HCT116 (cell line): ENCODE measurements at regions not wholly inside any gene's neighbourhood (a gene's known extent, or its start where the extent isn't known, plus 50 kb on each side); places are given as distances from the start of the nearest gene placed in this dataset.

Source experiments
- ATAC-seq: fragments of 200-7000 bp; cut with Tn5 transposase; 2 replicates; pipeline ENCODE4 v1.9.1; 2020; ENCODE audit warnings: mild to moderate bottlenecking, moderate library complexity
- BruUV-seq: library from RNA; stranded (reverse); fragments of 400-500 nt; replicated peaks from 2 replicates; lab custom pipeline; 2021; lab: Mats Ljungman, UMichigan
- CTCF ChIA-PET: fragments of 300-600 bp; sonication (Branson Sonifier 250); formaldehyde crosslinking; loops from one replicate; lab custom pipeline; 2021; ENCODE audit warnings: antibody characterized with exemption; lab: Charles Lee
- POLR2A ChIA-PET: fragments of 300-600, 350-600 bp; sonication (Branson Sonifier 250); formaldehyde crosslinking; loops from one replicate; lab custom pipeline; 2021; ENCODE audit warnings: antibody characterized with exemption; lab: Charles Lee
- RAD21 ChIA-PET, 2 experiments: fragments of 300-600 bp; sonication (Branson Sonifier 250); formaldehyde crosslinking; loops; one replicate each; lab custom pipeline; 2023; ENCODE audit warnings: low total read pairs in 2 of 2; ENCODE audit not compliant: uncharacterized antibody in 2 of 2, unreplicated experiment in 2 of 2, low non-redundant PET in 1 of 2; lab: Charles Lee
- DNase-seq: peaks from one replicate; pipeline ENCODE4 v3.0.0-alpha.2; 2010; ENCODE audit warnings: low read depth, low spot score
- H2AFZ ChIP-seq: fragments of 200-600 bp; shearing (Covaris generic), sonication (generic); 2 replicates; pipeline ENCODE4 v1.6.1; 2017; ENCODE audit warnings: low read depth, mixed run types, mixed read lengths, antibody characterized with exemption, low read length; ENCODE audit not compliant: poor library complexity, severe bottlenecking
- H3K27ac ChIP-seq: 2 replicates; pipeline ENCODE4 v1.5.1; 2012; ENCODE audit warnings: low read depth, low read length
- H3K27me3 ChIP-seq: fragments of 200-600 bp; sonication (generic); 2 replicates; pipeline ENCODE4 v1.6.1; 2016; ENCODE audit warnings: mixed run types, low read length, mixed read lengths; ENCODE audit not compliant: insufficient read depth
- H3K36me3 ChIP-seq, 2 experiments: fragments of 200-500 bp in 1 of 2; fragments of 200-600 bp in 1 of 2; sonication (Bioruptor generic) in 1 of 2; sonication (generic) in 1 of 2; 2 replicates each; pipeline versions ENCODE4 v1.5.1 to v1.6.1; 2014 to 2016; ENCODE audit warnings: low read length in 2 of 2, inconsistent platforms in 1 of 2, mixed read lengths in 1 of 2, mixed run types in 1 of 2; ENCODE audit not compliant: insufficient read depth in 2 of 2, control insufficient read depth in 1 of 2
- H3K4me1 ChIP-seq, 2 experiments: fragments of 200-600 bp in 1 of 2; sonication (generic) in 1 of 2; 2 replicates each; pipeline versions ENCODE4 v1.5.1 to v1.6.1; 2012 to 2017; ENCODE audit warnings: low read length in 2 of 2, inconsistent platforms in 1 of 2, mild to moderate bottlenecking in 1 of 2, mixed read lengths in 1 of 2, mixed run types in 1 of 2, moderate library complexity in 1 of 2; ENCODE audit not compliant: insufficient read depth in 2 of 2, control insufficient read depth in 1 of 2
- H3K4me2 ChIP-seq: fragments of 200-600 bp; sonication (generic); 2 replicates; pipeline ENCODE4 v1.6.1; 2017; ENCODE audit warnings: mixed run types, low read length, mixed read lengths
- H3K4me3 ChIP-seq, 2 experiments: fragments of 200-600 bp in 1 of 2; sonication (generic) in 1 of 2; replicated peaks in 1 of 2; 2 replicates each; pipeline ENCODE4 v1.5.1; 2011 to 2016; ENCODE audit warnings: low read length in 2 of 2, control low read depth in 1 of 2, low read depth in 1 of 2, mild to moderate bottlenecking in 1 of 2, mixed read lengths in 1 of 2, mixed run types in 1 of 2
- H3K79me2 ChIP-seq: fragments of 200-600 bp; sonication (generic); 2 replicates; pipeline ENCODE4 v1.6.1; 2017; ENCODE audit warnings: mild to moderate bottlenecking, mixed run types, low read length, moderate library complexity, mixed read lengths; ENCODE audit not compliant: insufficient read depth
- H3K9ac ChIP-seq: fragments of 200-600 bp; sonication (generic); 2 replicates; pipeline ENCODE4 v1.6.1; 2016; ENCODE audit warnings: low read length, mixed read lengths
- H3K9me2 ChIP-seq: fragments of 200-600 bp; sonication (generic), shearing (Covaris generic); 2 replicates; pipeline ENCODE4 v1.6.1; 2017; ENCODE audit warnings: mixed run types, mild to moderate bottlenecking, moderate library complexity; ENCODE audit not compliant: insufficient read depth
- H3K9me3 ChIP-seq, 2 experiments: fragments of 200-500 bp in 1 of 2; fragments of 200-600 bp in 1 of 2; sonication (Bioruptor generic) in 1 of 2; sonication (generic) in 1 of 2; 2 replicates each; pipeline ENCODE4 v1.6.1; 2014 to 2017; ENCODE audit warnings: low read length in 2 of 2, mixed read lengths in 2 of 2, inconsistent platforms in 1 of 2, low read depth in 1 of 2, mild to moderate bottlenecking in 1 of 2, mixed run types in 1 of 2, moderate library complexity in 1 of 2; ENCODE audit not compliant: control insufficient read depth in 1 of 2, insufficient read depth in 1 of 2
- H4K20me1 ChIP-seq: fragments of 200-600 bp; sonication (generic), shearing (Covaris generic); 2 replicates; pipeline ENCODE4 v1.6.1; 2017; ENCODE audit warnings: mixed run types, mild to moderate bottlenecking, moderate library complexity; ENCODE audit not compliant: insufficient read depth
- CEBPB ChIP-seq: IDR thresholded peaks from 2 replicates; pipeline ENCODE4 v1.6.1; 2012; ENCODE audit warnings: low read depth
- EZH2 ChIP-seq: fragments of 200-600 bp; sonication (generic); IDR thresholded peaks from 2 replicates; pipeline ENCODE4 v1.6.1; 2017; ENCODE audit warnings: antibody characterized with exemption, mixed run types
- POLR2AphosphoS5 ChIP-seq: IDR thresholded peaks from 2 replicates; pipeline ENCODE4 v1.6.1; 2011; ENCODE audit warnings: mild to moderate bottlenecking, low read depth, low read length, moderate library complexity
- YY1 ChIP-seq: IDR thresholded peaks from 2 replicates; pipeline ENCODE4 v1.6.1; 2011; ENCODE audit warnings: low read length, low read depth, moderate library complexity, mild to moderate bottlenecking; ENCODE audit not compliant: insufficient replicate concordance; ENCODE audit errors: extremely low read depth
- intact Hi-C: fragments of 100-400 bp; cut with micrococcal nuclease; formaldehyde crosslinking; loops from 2 replicates; pipeline ENCODE4 v1.10.0; 2022
- TF ChIP-seq, protein P1 (sequence below): IDR thresholded peaks from 2 replicates; pipeline ENCODE4 v1.6.1; 2012; ENCODE audit warnings: low read depth

DNA sequence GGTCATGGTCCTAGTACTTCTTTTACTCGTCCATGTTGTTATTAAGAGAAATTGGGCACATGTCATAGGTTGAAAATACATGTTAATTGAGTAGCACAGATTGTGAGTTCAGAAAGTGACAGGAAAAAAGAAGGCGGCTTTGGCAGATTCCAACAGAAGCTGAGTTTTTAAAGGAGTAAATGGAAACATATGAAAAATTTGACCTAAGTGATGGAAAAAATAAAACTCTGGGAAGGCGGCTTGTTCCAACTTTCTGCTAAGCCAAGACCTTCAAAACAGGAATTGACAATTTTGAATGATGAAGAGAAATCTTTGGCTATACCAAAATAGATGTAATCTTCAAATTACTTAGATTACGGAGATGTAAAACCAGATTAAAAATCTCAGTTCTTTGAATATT lies 868.0 kb downstream of the EPHA4 start:
- intact Hi-C loops, result no loop called here
- Histone ChIP-seq H3K9ac (no peak overlapping the region), H3K4me3 (no peak overlapping the region), H4K20me1 (no peaks in the 10 kb centered on the region), H3K4me2 (no peak overlapping the region), H3K9me2 (no peaks in the 10 kb centered on the region), H3K27me3 (no peaks in the 10 kb centered on the region), H3K4me1 (no peaks in the 10 kb centered on the region), H3K27ac (no peak overlapping the region), H2AFZ (no peak overlapping the region), H3K9me3 (no peaks in the 10 kb centered on the region), H3K79me2 (no peaks in the 10 kb centered on the region), H3K36me3 (no peaks in the 10 kb centered on the region)
- DNase-seq (no peak), ATAC-seq (no peak)
- no TSS peak for BruUV-seq
- ChIA-PET CTCF (no interaction called here), RAD21 (no interaction called here), POLR2A (no interaction called here)
- no peak for TF ChIP-seq POLR2AphosphoS5

DNA sequence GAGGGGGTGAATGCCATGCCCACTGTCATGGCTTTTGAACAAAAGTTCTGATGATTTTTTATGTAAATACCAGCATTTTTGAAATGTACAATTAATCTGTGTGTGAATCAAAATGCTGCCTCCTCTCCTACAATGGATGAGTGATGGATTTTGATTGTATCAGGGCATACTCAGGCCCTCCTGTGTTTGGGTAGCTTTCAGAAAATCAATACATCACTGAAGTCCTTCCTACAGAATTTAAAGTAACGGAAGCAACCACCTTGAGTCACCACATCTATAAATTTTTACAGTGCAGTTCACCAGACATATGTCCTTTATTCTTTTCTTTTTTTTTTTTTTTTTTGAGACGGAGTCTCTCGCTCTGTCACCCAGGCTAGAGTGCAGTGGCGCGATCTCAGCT lies 867.3 kb downstream of the EPHA4 start:
- ATAC-seq, result no peak
- H3K27me3 ChIP-seq, result no peaks in the 10 kb centered on the region
- no peaks in the 10 kb centered on the region for H3K4me1 ChIP-seq
- TF ChIP-seq EZH2 (no peak), CEBPB (no peak), YY1 (no peak)
- TF ChIP-seq, protein P1, sequence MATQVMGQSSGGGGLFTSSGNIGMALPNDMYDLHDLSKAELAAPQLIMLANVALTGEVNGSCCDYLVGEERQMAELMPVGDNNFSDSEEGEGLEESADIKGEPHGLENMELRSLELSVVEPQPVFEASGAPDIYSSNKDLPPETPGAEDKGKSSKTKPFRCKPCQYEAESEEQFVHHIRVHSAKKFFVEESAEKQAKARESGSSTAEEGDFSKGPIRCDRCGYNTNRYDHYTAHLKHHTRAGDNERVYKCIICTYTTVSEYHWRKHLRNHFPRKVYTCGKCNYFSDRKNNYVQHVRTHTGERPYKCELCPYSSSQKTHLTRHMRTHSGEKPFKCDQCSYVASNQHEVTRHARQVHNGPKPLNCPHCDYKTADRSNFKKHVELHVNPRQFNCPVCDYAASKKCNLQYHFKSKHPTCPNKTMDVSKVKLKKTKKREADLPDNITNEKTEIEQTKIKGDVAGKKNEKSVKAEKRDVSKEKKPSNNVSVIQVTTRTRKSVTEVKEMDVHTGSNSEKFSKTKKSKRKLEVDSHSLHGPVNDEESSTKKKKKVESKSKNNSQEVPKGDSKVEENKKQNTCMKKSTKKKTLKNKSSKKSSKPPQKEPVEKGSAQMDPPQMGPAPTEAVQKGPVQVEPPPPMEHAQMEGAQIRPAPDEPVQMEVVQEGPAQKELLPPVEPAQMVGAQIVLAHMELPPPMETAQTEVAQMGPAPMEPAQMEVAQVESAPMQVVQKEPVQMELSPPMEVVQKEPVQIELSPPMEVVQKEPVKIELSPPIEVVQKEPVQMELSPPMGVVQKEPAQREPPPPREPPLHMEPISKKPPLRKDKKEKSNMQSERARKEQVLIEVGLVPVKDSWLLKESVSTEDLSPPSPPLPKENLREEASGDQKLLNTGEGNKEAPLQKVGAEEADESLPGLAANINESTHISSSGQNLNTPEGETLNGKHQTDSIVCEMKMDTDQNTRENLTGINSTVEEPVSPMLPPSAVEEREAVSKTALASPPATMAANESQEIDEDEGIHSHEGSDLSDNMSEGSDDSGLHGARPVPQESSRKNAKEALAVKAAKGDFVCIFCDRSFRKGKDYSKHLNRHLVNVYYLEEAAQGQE, result no peak
- POLR2A ChIA-PET, result no interaction called here
- CTCF ChIA-PET, result no interaction called here
- H3K4me3 ChIP-seq, result no peak overlapping the region
- no peak for DNase-seq
- no peaks in the 10 kb centered on the region for H3K9me2 ChIP-seq
- no peaks in the 10 kb centered on the region for H3K79me2 ChIP-seq
- RAD21 ChIA-PET, result no interaction called here
- no peaks in the 10 kb centered on the region for H3K9me3 ChIP-seq
- H2AFZ ChIP-seq, result no peak overlapping the region
- intact Hi-C loops, result no loop called here
- H4K20me1 ChIP-seq, result no peaks in the 10 kb centered on the region
- H3K9ac ChIP-seq, result no peak overlapping the region
- H3K27ac ChIP-seq, result no peak overlapping the region
- no TSS peak for BruUV-seq
- H3K36me3 ChIP-seq, result no peaks in the 10 kb centered on the region
- no peak overlapping the region for H3K4me2 ChIP-seq
